WI38 (cell line): ENCODE measurements at regions not wholly inside any gene's neighbourhood (a gene's known extent, or its start where the extent isn't known, plus 50 kb on each side); places are given as distances from the start of the nearest gene placed in this dataset.

ENCODE experiments used
- H3K4me3 ChIP-seq: 2 replicates; pipeline ENCODE4 v1.5.1; 2011; ENCODE audit warnings: low read depth, mild to moderate bottlenecking, control low read depth, low read length
- CTCF ChIP-seq: IDR thresholded peaks from 2 replicates; pipeline ENCODE4 v1.5.1; 2012; ENCODE audit warnings: low read depth, mild to moderate bottlenecking, control low read depth, low read length

- TF ChIP-seq CTCF, result no peak
- no peak overlapping the region for H3K4me3 ChIP-seq
Observed at GRCh38 chr6:65943051-65943450, 236.0 kb upstream of the EYS start.

GRCh38 chr6:65938000-65938399 lies 231.0 kb upstream of the EYS start:
- TF ChIP-seq CTCF, result no peak
- no peak overlapping the region for H3K4me3 ChIP-seq

DNA sequence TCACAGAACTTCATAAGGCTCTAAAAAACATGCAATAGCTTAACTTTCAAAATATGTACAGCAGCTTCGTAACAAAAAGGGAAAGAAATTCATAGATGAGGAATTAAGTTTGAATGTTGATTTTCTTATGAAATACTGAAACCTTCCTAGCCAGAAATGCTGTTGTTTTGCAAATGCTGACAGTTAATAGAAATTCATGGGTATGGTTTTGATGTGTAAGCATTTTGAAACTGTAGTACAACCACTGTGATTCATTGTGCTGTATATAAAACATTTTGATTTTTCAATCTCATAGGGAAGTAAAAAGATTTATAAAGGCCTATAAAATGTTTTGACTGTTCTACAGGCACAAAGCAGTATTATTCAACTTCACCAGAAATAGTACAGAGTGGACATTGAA lies 228.4 kb upstream of the EYS start:
- no peak overlapping the region for H3K4me3 ChIP-seq
- TF ChIP-seq CTCF, result no peak

- H3K4me3 ChIP-seq, result no peak overlapping the region
- TF ChIP-seq CTCF, result no peak
Observed at GRCh38 chr6:65933390-65933789, 226.4 kb upstream of the EYS start.

DNA sequence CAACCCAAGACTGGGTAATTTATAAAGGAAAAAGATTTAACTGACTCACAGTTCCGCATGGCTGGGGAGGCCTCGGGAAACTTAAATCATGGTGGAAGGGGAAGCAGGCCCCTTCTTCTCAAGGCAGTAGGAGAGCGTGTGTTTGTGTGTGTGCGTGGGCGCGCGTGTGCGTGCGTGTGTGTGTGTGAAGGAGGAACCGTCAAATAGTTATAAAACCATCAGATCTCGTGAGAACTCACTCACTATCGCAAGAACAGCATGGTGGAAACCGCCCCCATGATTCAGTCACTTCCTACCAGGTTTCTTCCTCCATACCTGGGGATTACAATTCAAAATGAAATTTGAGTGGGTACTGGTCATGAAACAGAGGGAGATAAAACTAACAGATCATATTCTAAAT lies 220.1 kb upstream of the EYS start:
- TF ChIP-seq CTCF, result no peak
- no peak overlapping the region for H3K4me3 ChIP-seq

DNA sequence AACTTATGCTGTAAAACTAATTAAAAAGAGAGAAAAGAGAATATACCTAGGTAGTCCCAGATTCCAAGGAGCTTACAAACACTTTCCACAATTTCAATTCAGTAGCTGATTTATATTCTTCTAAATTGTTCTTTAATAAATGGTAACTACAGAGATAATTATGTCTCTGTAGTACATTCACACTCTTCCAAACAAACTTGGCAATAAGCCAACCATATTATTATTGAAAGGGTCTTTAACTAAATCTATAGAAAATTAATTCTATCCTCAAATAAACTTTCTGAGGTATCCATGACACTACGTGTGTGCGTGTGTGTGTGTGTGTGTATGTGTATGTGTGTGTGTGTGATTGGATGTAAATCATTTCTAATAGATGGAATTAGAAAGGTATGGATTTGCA lies 217.4 kb upstream of the EYS start:
- no peak for TF ChIP-seq CTCF
- no peak overlapping the region for H3K4me3 ChIP-seq

DNA sequence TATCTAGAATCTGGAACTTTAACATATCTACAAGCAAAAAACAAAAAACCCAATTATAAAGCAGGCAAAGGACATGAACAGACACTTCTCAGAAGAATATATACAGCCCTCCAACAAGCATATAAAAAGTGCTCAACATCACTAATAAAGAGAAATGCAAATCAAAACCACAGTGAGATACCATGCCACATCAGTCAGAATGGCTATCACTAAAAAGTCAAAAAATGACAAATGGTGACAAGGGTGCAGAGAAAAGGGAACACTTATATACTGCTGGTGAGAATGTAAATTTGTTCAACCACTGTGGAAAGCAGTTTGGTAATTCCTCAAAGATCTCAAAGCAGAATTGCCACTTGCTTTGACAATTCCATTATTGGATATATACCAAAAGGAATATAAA lies 215.0 kb upstream of the EYS start:
- H3K4me3 ChIP-seq, result no peak overlapping the region
- no peak for TF ChIP-seq CTCF
